AG09309 (cell line): ENCODE measurements at regions not wholly inside any gene's neighbourhood (a gene's known extent, or its start where the extent isn't known, plus 50 kb on each side); places are given as distances from the start of the nearest gene placed in this dataset.
"Not testable (repeated sequence)": the region's sequence is repeated elsewhere in the genome, so short reads cannot be mapped to it uniquely, and the experiment has no call there.

Source experiments
- DNase-seq: peaks from one replicate; pipeline ENCODE4 v3.0.0-alpha.2; 2010; ENCODE audit warnings: low read depth
- H3K4me3 ChIP-seq: 2 replicates; pipeline ENCODE4 v1.5.1; 2011; ENCODE audit warnings: mild to moderate bottlenecking, low read depth, low read length, moderate library complexity; ENCODE audit not compliant: control insufficient read depth
- TF ChIP-seq, protein P1 (sequence below): IDR thresholded peaks from 2 replicates; pipeline ENCODE4 v1.5.1; 2011; ENCODE audit warnings: mild to moderate bottlenecking, low read depth, low read length, inconsistent platforms; ENCODE audit not compliant: insufficient read depth, control insufficient read depth; ENCODE audit errors: missing control alignments

DNA sequence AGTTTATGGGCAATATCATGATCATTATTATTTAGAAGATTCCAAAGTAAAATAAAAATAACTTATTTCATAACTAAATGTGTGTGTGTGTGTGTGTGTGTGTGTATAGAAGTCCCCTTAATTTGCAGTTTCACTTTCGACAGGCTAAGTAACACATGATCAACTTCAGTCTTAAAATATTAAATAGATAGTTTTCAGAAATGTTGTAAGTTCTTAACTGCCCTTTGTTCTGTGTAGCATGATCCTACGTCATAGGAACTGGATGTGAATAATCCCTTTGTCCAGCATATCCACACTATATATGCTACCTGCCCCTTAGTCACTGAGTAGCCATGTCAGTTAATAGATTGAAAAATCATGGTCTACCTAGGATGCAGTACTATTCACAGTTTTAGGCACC is 1863.5 kb upstream of the PCDH20 start:
- H3K4me3 ChIP-seq: no peak overlapping the region
- no peak for DNase-seq
- TF ChIP-seq, protein P1, sequence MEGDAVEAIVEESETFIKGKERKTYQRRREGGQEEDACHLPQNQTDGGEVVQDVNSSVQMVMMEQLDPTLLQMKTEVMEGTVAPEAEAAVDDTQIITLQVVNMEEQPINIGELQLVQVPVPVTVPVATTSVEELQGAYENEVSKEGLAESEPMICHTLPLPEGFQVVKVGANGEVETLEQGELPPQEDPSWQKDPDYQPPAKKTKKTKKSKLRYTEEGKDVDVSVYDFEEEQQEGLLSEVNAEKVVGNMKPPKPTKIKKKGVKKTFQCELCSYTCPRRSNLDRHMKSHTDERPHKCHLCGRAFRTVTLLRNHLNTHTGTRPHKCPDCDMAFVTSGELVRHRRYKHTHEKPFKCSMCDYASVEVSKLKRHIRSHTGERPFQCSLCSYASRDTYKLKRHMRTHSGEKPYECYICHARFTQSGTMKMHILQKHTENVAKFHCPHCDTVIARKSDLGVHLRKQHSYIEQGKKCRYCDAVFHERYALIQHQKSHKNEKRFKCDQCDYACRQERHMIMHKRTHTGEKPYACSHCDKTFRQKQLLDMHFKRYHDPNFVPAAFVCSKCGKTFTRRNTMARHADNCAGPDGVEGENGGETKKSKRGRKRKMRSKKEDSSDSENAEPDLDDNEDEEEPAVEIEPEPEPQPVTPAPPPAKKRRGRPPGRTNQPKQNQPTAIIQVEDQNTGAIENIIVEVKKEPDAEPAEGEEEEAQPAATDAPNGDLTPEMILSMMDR: no peak

DNA sequence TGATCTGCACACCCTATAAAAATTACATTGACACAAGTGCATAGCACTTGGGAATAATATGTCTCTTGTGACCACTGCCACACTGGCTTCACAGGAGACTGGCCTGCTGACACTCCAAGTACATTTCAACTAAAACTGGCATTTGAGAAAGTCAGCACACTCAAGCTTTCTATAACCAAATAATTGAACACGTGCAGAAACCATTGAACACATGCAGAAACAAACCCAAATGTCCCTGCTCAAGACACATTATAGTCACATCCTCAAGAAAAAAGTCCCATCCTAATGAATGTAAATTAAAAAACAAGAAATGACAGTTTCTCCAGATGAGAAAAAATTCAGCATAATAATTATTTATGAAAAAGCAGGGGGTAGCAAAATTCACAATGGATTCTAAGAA is 1859.1 kb upstream of the PCDH20 start:
- DNase-seq: no peak
- H3K4me3 ChIP-seq: no peak overlapping the region
- TF ChIP-seq, protein P1: no peak

DNA sequence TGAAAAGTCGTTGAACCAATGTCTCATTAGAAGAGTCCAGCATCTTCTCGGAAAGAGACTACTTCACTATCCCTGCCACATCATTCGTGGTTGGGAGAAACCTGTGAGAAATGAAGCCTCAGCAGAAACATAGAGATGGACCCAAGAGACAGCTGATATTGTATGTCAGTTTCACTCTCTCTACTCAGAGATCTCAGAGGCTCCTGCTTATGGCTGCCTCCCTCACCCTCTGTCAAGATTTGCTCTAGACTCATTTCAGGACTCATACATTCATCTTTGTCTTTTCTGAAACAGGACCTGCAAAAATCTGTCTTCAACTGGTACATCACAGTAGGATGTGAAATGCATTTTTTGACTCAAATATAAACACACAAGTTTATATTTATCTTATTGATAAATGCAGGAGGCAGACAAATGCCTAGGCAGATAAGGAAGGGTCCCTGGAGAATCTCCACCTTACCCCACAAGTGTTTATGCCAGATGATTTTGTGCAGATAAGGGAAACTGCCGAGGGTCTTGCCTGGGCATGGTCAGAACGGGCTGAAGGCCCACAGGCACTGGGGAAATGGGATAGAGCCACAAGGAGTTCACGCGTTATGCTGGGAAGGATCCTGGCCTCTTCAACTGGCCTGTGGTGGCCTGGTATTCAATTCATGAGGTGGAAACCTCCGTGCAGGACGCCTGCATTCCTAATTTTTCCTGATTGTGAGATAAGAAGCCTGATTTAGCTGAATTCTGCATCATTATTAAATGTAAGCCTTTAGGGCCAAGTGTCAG is 1834.0 kb upstream of the PCDH20 start:
- no peak for DNase-seq
- no peak overlapping the region for H3K4me3 ChIP-seq
- TF ChIP-seq, protein P1: no peak

DNA sequence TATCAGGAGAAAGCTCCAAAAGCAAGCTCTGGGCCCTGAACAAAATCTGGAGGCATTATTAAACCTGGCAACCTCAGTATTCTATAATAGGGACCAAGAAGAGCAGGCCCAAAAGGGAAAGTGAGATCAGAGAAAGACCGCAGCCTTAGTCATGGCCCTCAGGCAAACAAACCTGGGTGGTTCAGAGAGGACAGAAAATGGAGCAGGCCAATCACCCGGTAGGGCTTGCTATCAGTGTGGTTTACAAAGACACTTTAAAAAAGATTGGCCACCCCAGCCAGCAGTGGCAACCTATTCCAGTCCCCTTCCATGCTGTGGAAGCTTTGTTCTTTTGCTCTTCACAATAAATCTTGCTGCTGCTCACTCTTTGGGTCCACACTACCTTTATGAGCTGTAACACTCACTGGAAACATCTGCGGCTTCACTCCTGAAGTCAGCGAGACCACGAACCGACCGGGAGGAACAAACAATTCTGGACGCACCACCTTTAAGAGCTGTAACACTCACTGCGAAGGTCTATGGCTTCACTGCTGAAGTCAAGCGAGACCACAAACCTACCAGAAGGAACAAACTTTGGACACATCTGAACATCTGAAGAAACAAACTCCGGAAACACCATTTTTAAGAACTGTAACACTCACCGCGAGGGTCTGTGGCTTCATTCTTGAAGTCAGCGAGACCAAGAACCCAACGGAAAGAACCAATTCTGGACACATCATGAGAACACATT is 1821.2 kb upstream of the PCDH20 start:
- H3K4me3 ChIP-seq: not testable (repeated sequence)

DNA sequence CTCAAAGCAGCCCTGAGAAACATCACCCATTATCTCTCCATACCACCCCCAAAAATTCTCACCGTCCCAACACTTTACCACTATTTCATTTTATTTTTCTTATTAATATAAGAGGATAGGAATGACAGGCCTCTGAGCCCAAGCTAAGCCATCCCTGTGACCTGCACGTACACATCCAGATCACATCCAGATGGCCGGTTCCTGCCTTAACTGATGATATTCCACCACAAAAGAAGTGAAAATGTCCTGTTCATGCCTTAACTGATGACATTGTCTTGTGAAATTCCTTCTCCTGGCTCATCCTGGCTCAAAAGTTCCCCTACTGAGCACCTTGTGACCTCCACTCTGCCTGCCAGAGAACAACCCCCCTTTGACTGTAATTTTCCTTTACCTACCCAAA is 1802.9 kb upstream of the PCDH20 start:
- not testable (repeated sequence) for H3K4me3 ChIP-seq, DNase-seq

More for the DNA sequence above, 1821.2 kb upstream of the PCDH20 start:
- DNase-seq: not testable (repeated sequence)

DNA sequence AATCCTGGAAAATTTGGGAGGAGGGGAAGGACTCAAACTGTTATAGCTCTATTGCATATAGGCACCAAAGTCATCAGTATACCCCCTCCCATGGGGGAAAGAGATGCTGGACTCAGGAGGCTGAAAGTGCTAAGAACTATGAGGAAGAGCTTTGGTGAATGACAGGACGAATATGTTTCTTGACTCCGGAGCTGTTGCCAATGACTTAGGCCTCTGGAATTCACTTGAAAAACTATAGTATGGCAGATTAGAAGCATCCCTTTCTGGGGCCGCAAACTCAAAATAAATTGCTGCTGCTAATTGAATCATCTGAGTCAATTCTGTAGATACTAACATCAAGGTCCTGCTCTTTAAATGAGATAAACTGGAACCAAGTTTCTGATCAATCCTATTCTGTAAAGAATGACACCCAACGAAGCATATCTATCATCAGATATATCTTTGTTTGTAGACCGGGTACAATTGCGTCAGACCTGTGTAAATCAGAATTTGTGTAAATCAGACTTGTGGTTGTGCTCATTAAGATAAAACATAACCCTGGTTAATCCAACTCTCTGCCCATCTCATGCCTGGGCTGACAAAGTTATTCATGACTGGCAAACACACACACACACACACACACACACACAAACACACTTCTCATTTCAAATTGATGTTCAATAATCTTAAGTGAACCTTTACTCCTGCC is 1793.8 kb upstream of the PCDH20 start:
- DNase-seq: no peak
- TF ChIP-seq, protein P1: no peak
- no peak overlapping the region for H3K4me3 ChIP-seq

DNA sequence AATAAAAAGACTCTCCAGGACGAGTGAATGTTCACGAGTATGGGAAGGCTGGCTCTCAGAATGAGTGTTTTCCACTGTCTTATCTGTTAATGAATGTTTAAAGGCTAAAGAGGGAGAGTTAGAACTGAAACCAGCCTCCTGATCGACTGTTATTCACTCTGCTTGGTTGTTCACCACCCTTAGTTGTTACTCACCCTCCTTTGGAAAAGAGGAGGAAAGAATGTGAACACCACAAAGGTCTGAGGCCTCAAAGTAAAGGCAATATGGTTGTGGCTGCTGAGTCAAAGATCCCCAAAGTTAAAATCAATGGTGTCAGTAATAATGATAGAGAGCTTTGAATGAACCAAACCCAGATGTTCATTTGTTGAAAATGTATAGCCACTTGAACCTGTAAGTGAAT is 1793.2 kb upstream of the PCDH20 start:
- no peak overlapping the region for H3K4me3 ChIP-seq
- TF ChIP-seq, protein P1: no peak
- no peak for DNase-seq
